ENCODE measurements at regions not wholly inside any gene's neighbourhood (a gene's known extent, or its start where the extent isn't known, plus 50 kb on each side); places are given as distances from the start of the nearest gene placed in this dataset.

DNA sequence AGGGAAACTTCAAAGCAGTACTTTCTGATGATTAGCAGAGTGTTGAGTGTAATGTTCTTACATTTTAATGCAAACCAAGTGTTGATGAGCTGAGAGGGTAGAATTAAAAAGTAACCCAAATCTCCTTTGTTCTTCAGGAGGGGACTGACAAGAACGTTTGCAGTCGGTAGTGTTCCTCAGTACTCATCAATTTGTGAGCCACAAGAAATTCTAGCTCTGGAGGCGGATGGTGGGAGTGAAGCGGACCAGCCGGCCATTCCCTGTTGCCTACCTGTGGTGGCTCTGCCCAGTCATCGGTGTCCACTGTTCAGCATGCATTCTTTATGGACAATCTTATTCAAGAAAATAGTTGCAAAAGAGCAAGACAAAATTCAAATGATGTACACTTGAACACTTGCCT lies 438.6 kb upstream of the POU3F3 start:
- H3K9me3 Mint-ChIP-seq, result peaks cover 2% of the 10 kb centered on the region
- Histone ChIP-seq H3K27me3 (no peaks in the 10 kb centered on the region), H3K36me3 (no peaks in the 10 kb centered on the region), H3K27ac (no peak overlapping the region), H3K9me3 (ENCODE audit: low read depth) (no peaks in the 10 kb centered on the region), H3K4me2 (no peak overlapping the region), H3K4me3 (no peak overlapping the region), H3F3A (ENCODE audit: low read depth) (no peaks in the 10 kb centered on the region), H4K20me1 (ENCODE audit: low read depth) (no peaks in the 10 kb centered on the region), H3K9ac (no peak overlapping the region), H3K4me1 (no peaks in the 10 kb centered on the region), H3K79me2 (ENCODE audit: low read depth) (no peaks in the 10 kb centered on the region), H2AFZ (replicated peaks) (no peak overlapping the region)
- no peak for DNase-seq (ENCODE audit: low spot score)
- H3K36me3 Mint-ChIP-seq, result no peaks in the 10 kb centered on the region
- no peak overlapping the region for H3K4me3 Mint-ChIP-seq
- peaks cover 49% of the 10 kb centered on the region for H3K4me1 Mint-ChIP-seq
- peaks cover 3% of the 10 kb centered on the region for H3K27me3 Mint-ChIP-seq (ENCODE audit: insufficient read depth, low read depth)
- H3K27ac Mint-ChIP-seq, result peak overlapping the region; percentile 62
- no peak for TF ChIP-seq EZH2 (IDR thresholded peaks at IDR 0.05)
- TF ChIP-seq, protein P1, sequence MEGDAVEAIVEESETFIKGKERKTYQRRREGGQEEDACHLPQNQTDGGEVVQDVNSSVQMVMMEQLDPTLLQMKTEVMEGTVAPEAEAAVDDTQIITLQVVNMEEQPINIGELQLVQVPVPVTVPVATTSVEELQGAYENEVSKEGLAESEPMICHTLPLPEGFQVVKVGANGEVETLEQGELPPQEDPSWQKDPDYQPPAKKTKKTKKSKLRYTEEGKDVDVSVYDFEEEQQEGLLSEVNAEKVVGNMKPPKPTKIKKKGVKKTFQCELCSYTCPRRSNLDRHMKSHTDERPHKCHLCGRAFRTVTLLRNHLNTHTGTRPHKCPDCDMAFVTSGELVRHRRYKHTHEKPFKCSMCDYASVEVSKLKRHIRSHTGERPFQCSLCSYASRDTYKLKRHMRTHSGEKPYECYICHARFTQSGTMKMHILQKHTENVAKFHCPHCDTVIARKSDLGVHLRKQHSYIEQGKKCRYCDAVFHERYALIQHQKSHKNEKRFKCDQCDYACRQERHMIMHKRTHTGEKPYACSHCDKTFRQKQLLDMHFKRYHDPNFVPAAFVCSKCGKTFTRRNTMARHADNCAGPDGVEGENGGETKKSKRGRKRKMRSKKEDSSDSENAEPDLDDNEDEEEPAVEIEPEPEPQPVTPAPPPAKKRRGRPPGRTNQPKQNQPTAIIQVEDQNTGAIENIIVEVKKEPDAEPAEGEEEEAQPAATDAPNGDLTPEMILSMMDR (IDR thresholded peaks at IDR 0.05), result no peak
- no peak for TF ChIP-seq EZH2phosphoT487 (IDR thresholded peaks at IDR 0.05)

GRCh38 chr2:104416339-104417000 lies 437.4 kb upstream of the POU3F3 start:
- Histone ChIP-seq H3K36me3 (no peaks in the 10 kb centered on the region), H3K4me1 (no peaks in the 10 kb centered on the region), H3K4me2 (no peak overlapping the region), H3K9ac (no peak overlapping the region), H2AFZ (replicated peaks) (no peak overlapping the region), H3K27me3 (no peaks in the 10 kb centered on the region), H3K9me3 (ENCODE audit: low read depth) (no peaks in the 10 kb centered on the region), H3F3A (ENCODE audit: low read depth) (no peaks in the 10 kb centered on the region), H4K20me1 (ENCODE audit: low read depth) (no peaks in the 10 kb centered on the region), H3K27ac (no peak overlapping the region), H3K4me3 (no peak overlapping the region), H3K79me2 (ENCODE audit: low read depth) (no peaks in the 10 kb centered on the region)
- H3K27me3 Mint-ChIP-seq (ENCODE audit: insufficient read depth, low read depth), result peaks cover 3% of the 10 kb centered on the region
- H3K4me3 Mint-ChIP-seq, result peak overlapping the region; percentile 17
- no peaks in the 10 kb centered on the region for H3K36me3 Mint-ChIP-seq
- peaks cover 41% of the 10 kb centered on the region for H3K4me1 Mint-ChIP-seq
- peak overlapping the region; percentile 79 for H3K27ac Mint-ChIP-seq
- no peak for DNase-seq (ENCODE audit: low spot score)
- H3K9me3 Mint-ChIP-seq, result peaks cover 2% of the 10 kb centered on the region
- no peak for TF ChIP-seq EZH2phosphoT487 (IDR thresholded peaks at IDR 0.05)
- TF ChIP-seq, protein P1 (IDR thresholded peaks at IDR 0.05), result no peak
- TF ChIP-seq EZH2 (IDR thresholded peaks at IDR 0.05), result no peak

GRCh38 chr2:104420420-104420819 lies 433.5 kb upstream of the POU3F3 start:
- no peak overlapping the region for H3K27ac Mint-ChIP-seq
- Histone ChIP-seq H3K9me3 (ENCODE audit: low read depth) (no peaks in the 10 kb centered on the region), H3K4me2 (no peak overlapping the region), H3K36me3 (no peaks in the 10 kb centered on the region), H3F3A (ENCODE audit: low read depth) (no peaks in the 10 kb centered on the region), H3K79me2 (ENCODE audit: low read depth) (no peaks in the 10 kb centered on the region), H3K4me3 (no peak overlapping the region), H3K27me3 (no peaks in the 10 kb centered on the region), H4K20me1 (ENCODE audit: low read depth) (no peaks in the 10 kb centered on the region), H3K27ac (no peak overlapping the region), H3K9ac (no peak overlapping the region), H2AFZ (replicated peaks) (no peak overlapping the region), H3K4me1 (no peaks in the 10 kb centered on the region)
- H3K4me1 Mint-ChIP-seq, result peaks cover 29% of the 10 kb centered on the region
- peaks cover 2% of the 10 kb centered on the region for H3K9me3 Mint-ChIP-seq
- no peak overlapping the region for H3K4me3 Mint-ChIP-seq
- TF ChIP-seq, protein P1 (IDR thresholded peaks at IDR 0.05), result no peak
- TF ChIP-seq EZH2phosphoT487 (IDR thresholded peaks at IDR 0.05) (no peak), EZH2 (IDR thresholded peaks at IDR 0.05) (no peak)
- no peak for DNase-seq (ENCODE audit: low spot score)
- no peaks in the 10 kb centered on the region for H3K36me3 Mint-ChIP-seq
- H3K27me3 Mint-ChIP-seq (ENCODE audit: insufficient read depth, low read depth), result peaks cover 3% of the 10 kb centered on the region

All from neural progenitor cell (in vitro differentiated cells).